ENCODE measurements at regions not wholly inside any gene's neighbourhood (a gene's known extent, or its start where the extent isn't known, plus 50 kb on each side); places are given as distances from the start of the nearest gene placed in this dataset.
A peak's percentile ranks its signal among the peaks of the same experiment; 100 is the strongest.

- intact Hi-C loops (cut with DNase I), result no loop called here
- H3K4me3 ChIP-seq (ENCODE audit: low read length in 3 of 3), result no peak overlapping the region
- FAIRE-seq, result no peak
- H3K9ac ChIP-seq (ENCODE audit: low read length in 3 of 3), result no peak overlapping the region
- no peaks in the 10 kb centered on the region for H3K4me1 ChIP-seq (ENCODE audit: control insufficient read depth in 2 of 3, insufficient read depth in 2 of 3, low read depth in 1 of 3, low read length in 3 of 3)
- no peak overlapping the region for H3K27ac ChIP-seq (ENCODE audit: low read depth in 2 of 2, low read length in 2 of 2)
- peak; percentile 15 for TF ChIP-seq CTCF (IDR thresholded peaks at IDR 0.05; ENCODE audit: borderline replicate concordance, extremely low read depth, insufficient read depth)
- no peaks in the 10 kb centered on the region for H3K27me3 ChIP-seq (ENCODE audit: control insufficient read depth, insufficient read depth, low read length)
- no peak for DNase-seq
- H3K9me3 ChIP-seq (ENCODE audit: control insufficient read depth in 2 of 3, insufficient read depth in 1 of 3, low read length in 3 of 3), result peaks cover 0 to 5% (median 0%) of the 10 kb centered on the region in 3 donors
- no peaks in the 10 kb centered on the region for H3K36me3 ChIP-seq (ENCODE audit: control insufficient read depth in 2 of 3, insufficient read depth in 3 of 3, low read length in 3 of 3)
Observed at GRCh38 chr20:6185268-6185667, 62.4 kb upstream of the FERMT1 start.

- H3K27ac ChIP-seq (ENCODE audit: low read depth in 2 of 2, low read length in 2 of 2), result no peak overlapping the region
- H3K36me3 ChIP-seq (ENCODE audit: control insufficient read depth in 2 of 3, insufficient read depth in 3 of 3, low read length in 3 of 3), result no peaks in the 10 kb centered on the region
- H3K9me3 ChIP-seq (ENCODE audit: control insufficient read depth in 2 of 3, insufficient read depth in 1 of 3, low read length in 3 of 3), result peaks cover 0 to 5% (median 0%) of the 10 kb centered on the region in 3 donors
- H3K4me3 ChIP-seq (ENCODE audit: low read length in 3 of 3), result no peak overlapping the region
- H3K27me3 ChIP-seq (ENCODE audit: control insufficient read depth, insufficient read depth, low read length), result no peaks in the 10 kb centered on the region
- intact Hi-C loops (cut with DNase I), result no loop called here
- no peaks in the 10 kb centered on the region for H3K4me1 ChIP-seq (ENCODE audit: control insufficient read depth in 2 of 3, insufficient read depth in 2 of 3, low read depth in 1 of 3, low read length in 3 of 3)
- no peak for FAIRE-seq
- TF ChIP-seq CTCF (IDR thresholded peaks at IDR 0.05; ENCODE audit: borderline replicate concordance, extremely low read depth, insufficient read depth), result peak; percentile 5
- no peak overlapping the region for H3K9ac ChIP-seq (ENCODE audit: low read length in 3 of 3)
- no peak for DNase-seq
Observed at GRCh38 chr20:6184086-6184485, 61.3 kb upstream of the FERMT1 start.

GRCh38 chr20:6180531-6180930, 57.7 kb upstream of the FERMT1 start:
- FAIRE-seq, result no peak
- Histone ChIP-seq H3K4me3 (ENCODE audit: low read length in 3 of 3) (no peak overlapping the region), H3K27ac (ENCODE audit: low read depth in 2 of 2, low read length in 2 of 2) (no peak overlapping the region), H3K36me3 (ENCODE audit: control insufficient read depth in 2 of 3, insufficient read depth in 3 of 3, low read length in 3 of 3) (no peaks in the 10 kb centered on the region), H3K9me3 (ENCODE audit: control insufficient read depth in 2 of 3, insufficient read depth in 1 of 3, low read length in 3 of 3) (peaks cover 0 to 5% (median 0%) of the 10 kb centered on the region in 3 donors), H3K27me3 (ENCODE audit: control insufficient read depth, insufficient read depth, low read length) (no peaks in the 10 kb centered on the region), H3K4me1 (ENCODE audit: control insufficient read depth in 2 of 3, insufficient read depth in 2 of 3, low read depth in 1 of 3, low read length in 3 of 3) (no peaks in the 10 kb centered on the region), H3K9ac (ENCODE audit: low read length in 3 of 3) (no peak overlapping the region)
- peak in 2 of 5 donors; percentile 12 to 18 for DNase-seq
- TF ChIP-seq CTCF (IDR thresholded peaks at IDR 0.05; ENCODE audit: borderline replicate concordance, extremely low read depth, insufficient read depth), result no peak
- intact Hi-C loops (cut with DNase I), result no loop called here

GRCh38 chr20:6178537-6178936, 55.7 kb upstream of the FERMT1 start:
- FAIRE-seq (peak; percentile 15), DNase-seq (peak in 3 of 5 donors; percentile 24 to 69 (median 51))
- Histone ChIP-seq H3K36me3 (ENCODE audit: control insufficient read depth in 2 of 3, insufficient read depth in 3 of 3, low read length in 3 of 3) (no peaks in the 10 kb centered on the region), H3K4me1 (ENCODE audit: control insufficient read depth in 2 of 3, insufficient read depth in 2 of 3, low read depth in 1 of 3, low read length in 3 of 3) (no peaks in the 10 kb centered on the region), H3K9ac (ENCODE audit: low read length in 3 of 3) (no peak overlapping the region), H3K4me3 (ENCODE audit: low read length in 3 of 3) (no peak overlapping the region), H3K9me3 (ENCODE audit: control insufficient read depth in 2 of 3, insufficient read depth in 1 of 3, low read length in 3 of 3) (peaks cover 0 to 5% (median 0%) of the 10 kb centered on the region in 3 donors), H3K27ac (ENCODE audit: low read depth in 2 of 2, low read length in 2 of 2) (no peak overlapping the region), H3K27me3 (ENCODE audit: control insufficient read depth, insufficient read depth, low read length) (no peaks in the 10 kb centered on the region)
- intact Hi-C loops (cut with DNase I), result no loop called here
- TF ChIP-seq CTCF (IDR thresholded peaks at IDR 0.05; ENCODE audit: borderline replicate concordance, extremely low read depth, insufficient read depth), result peak; percentile 36
